HepG2 (cell line): ENCODE measurements at regions not wholly inside any gene's neighbourhood (a gene's known extent, or its start where the extent isn't known, plus 50 kb on each side); places are given as distances from the start of the nearest gene placed in this dataset.

ENCODE experiments used
- ATAC-seq: fragments of 200-7000 bp; cut with Tn5 transposase; 3 replicates; pipeline ENCODE4 v1.9.1; 2020; ENCODE audit warnings: mild to moderate bottlenecking, moderate library complexity
- BruUV-seq: library from RNA; stranded (reverse); fragments of 400-500 nt; replicated peaks from 2 replicates; lab custom pipeline; 2021; lab: Mats Ljungman, UMichigan
- CTCF ChIA-PET: fragments of 300-600 bp; formaldehyde crosslinking; extraction: SDS; loops from one replicate; lab custom pipeline; 2021; ENCODE audit warnings: low total read pairs, inconsistent platforms, low intra/inter-chr PET ratio; lab: Yijun Ruan, JAX
- POLR2A ChIA-PET: fragments of 350-600 bp; sonication (Branson Sonifier 250); formaldehyde crosslinking; loops from one replicate; lab custom pipeline; 2020; ENCODE audit warnings: antibody characterized with exemption, inconsistent platforms; lab: Yijun Ruan, JAX
- DNase-seq: peaks from one replicate; pipeline ENCODE4 v3.0.0-alpha.2; 2015; ENCODE audit warnings: low spot score
- FAIRE-seq: peaks from 3 replicates; lab custom pipeline; 2011; peaks lifted over from hg19 to GRCh38; lab: Jason Lieb, UNC
- H2AFZ ChIP-seq: one replicate; pipeline ENCODE4 v1.6.1; 2011; ENCODE audit warnings: low read length, inconsistent platforms
- H3K27ac ChIP-seq: fragments of 300-600 bp; 3 replicates; pipeline ENCODE4 v1.8.0; 2011; ENCODE audit warnings: mixed run types, mild to moderate bottlenecking, mixed read lengths, low read length, inconsistent platforms; ENCODE audit not compliant: insufficient read depth; ENCODE audit errors: extremely low read length
- H3K27me3 ChIP-seq, 2 experiments: fragments of 200-600 bp in 1 of 2; 2 replicates in 1 of 2; 3 replicates in 1 of 2; pipeline versions ENCODE4 v1.6.0 to v1.8.0; 2011; ENCODE audit warnings: low read length in 2 of 2, mild to moderate bottlenecking in 2 of 2, moderate library complexity in 2 of 2, inconsistent platforms in 1 of 2; ENCODE audit not compliant: insufficient read depth in 2 of 2, control insufficient read depth in 1 of 2
- H3K36me3 ChIP-seq, 2 experiments: fragments of 200-600 bp in 1 of 2; replicated peaks in 1 of 2; 2 replicates in 1 of 2; 3 replicates in 1 of 2; pipeline versions ENCODE4 v1.5.1 to v1.8.0; 2011; ENCODE audit warnings: low read length in 2 of 2, inconsistent platforms in 1 of 2; ENCODE audit not compliant: insufficient read depth in 2 of 2, control insufficient read depth in 1 of 2
- H3K4me1 ChIP-seq: 2 replicates; pipeline ENCODE4 v1.5.1; 2012; ENCODE audit warnings: low read length, inconsistent platforms; ENCODE audit not compliant: insufficient read depth
- H3K4me2 ChIP-seq: 2 replicates; pipeline ENCODE4 v1.6.0; 2011; ENCODE audit warnings: low read depth, low read length, inconsistent platforms
- H3K4me3 ChIP-seq, 3 experiments: fragments of 200-600 bp in 1 of 3; sonication (generic), shearing (Covaris generic) in 1 of 3; replicated peaks in 1 of 3; 2 replicates each; pipeline ENCODE4 v1.5.1; 2011 to 2016; ENCODE audit warnings: low read length in 3 of 3, inconsistent platforms in 2 of 3, low read depth in 2 of 3, mild to moderate bottlenecking in 2 of 3, control low read depth in 1 of 3, mixed read lengths in 1 of 3; ENCODE audit not compliant: insufficient read depth in 1 of 3
- H3K79me2 ChIP-seq: one replicate; pipeline ENCODE4 v1.6.1; 2011; ENCODE audit warnings: low read length, inconsistent platforms; ENCODE audit not compliant: insufficient read depth
- H3K9ac ChIP-seq: 2 replicates; pipeline ENCODE4 v1.6.0; 2011; ENCODE audit warnings: mild to moderate bottlenecking, low read depth, low read length, inconsistent platforms; ENCODE audit not compliant: insufficient read depth
- H3K9me3 ChIP-seq: 2 replicates; pipeline ENCODE4 v1.5.1; 2012; ENCODE audit warnings: mild to moderate bottlenecking, low read length
- H4K20me1 ChIP-seq: 2 replicates; pipeline ENCODE4 v1.6.0; 2011; ENCODE audit warnings: inconsistent platforms, mild to moderate bottlenecking, low read length, moderate library complexity; ENCODE audit not compliant: insufficient read depth
- AHR ChIP-seq: IDR thresholded peaks from 2 replicates; pipeline ENCODE4 v1.6.1; 2018; ENCODE audit warnings: missing genetic modification reagents, missing compliant biosample characterization
- DZIP1 ChIP-seq: sonication (generic); formaldehyde crosslinking; IDR thresholded peaks from 2 replicates; pipeline ENCODE4 v1.5.0; 2020; ENCODE audit warnings: mild to moderate bottlenecking, missing genetic modification reagents
- GPN1 ChIP-seq: sonication (generic); formaldehyde crosslinking; IDR thresholded peaks from 2 replicates; pipeline ENCODE4 v1.5.1; 2020; ENCODE audit warnings: missing genetic modification reagents, borderline replicate concordance
- HES4 ChIP-seq: sonication (generic); formaldehyde crosslinking; IDR thresholded peaks from 2 replicates; pipeline ENCODE4 v1.9.0; 2021; ENCODE audit warnings: mild to moderate bottlenecking, missing genetic modification reagents, borderline replicate concordance
- KDM1A ChIP-seq: IDR thresholded peaks from 2 replicates; pipeline ENCODE4 v1.6.1; 2016; ENCODE audit warnings: missing compliant biosample characterization
- MNT ChIP-seq: fragments of 450-650 bp; IDR thresholded peaks from 2 replicates; pipeline ENCODE4 v1.6.1; 2016
- NFKBIZ ChIP-seq: IDR thresholded peaks from 2 replicates; pipeline ENCODE4 v1.6.1; 2018; ENCODE audit warnings: missing genetic modification reagents, missing compliant biosample characterization
- POGK ChIP-seq: sonication (generic); formaldehyde crosslinking; conservative IDR thresholded peaks from 2 replicates; pipeline ENCODE4 v1.8.0; 2022; ENCODE audit warnings: mild to moderate bottlenecking, moderate library complexity, missing genetic modification reagents
- SNRNP70 ChIP-seq: fragments of 200-400 bp; formaldehyde crosslinking; IDR thresholded peaks from 2 replicates; pipeline ENCODE4 v1.6.1; 2017; ENCODE audit warnings: mild to moderate bottlenecking, low read depth, low read length, moderate library complexity
- TAF15 ChIP-seq: fragments of 200-400 bp; formaldehyde crosslinking; IDR thresholded peaks from one replicate; pipeline ENCODE4 v1.6.1; 2018; ENCODE audit warnings: mild to moderate bottlenecking, low read depth, low read length; ENCODE audit not compliant: poor library complexity, severe bottlenecking
- THAP7 ChIP-seq: sonication (generic); formaldehyde crosslinking; IDR thresholded peaks from 2 replicates; pipeline ENCODE4 v1.8.1; 2023; ENCODE audit warnings: mild to moderate bottlenecking, missing genetic modification reagents
- U2AF2 ChIP-seq: fragments of 200-400 bp; formaldehyde crosslinking; IDR thresholded peaks from 2 replicates; pipeline ENCODE4 v1.6.1; 2017; ENCODE audit warnings: low read depth, mild to moderate bottlenecking, low read length
- ZBTB7A ChIP-seq: sonication (generic); formaldehyde crosslinking; IDR thresholded peaks from 2 replicates; pipeline ENCODE4 v1.8.0; 2022; ENCODE audit warnings: mild to moderate bottlenecking, missing genetic modification reagents
- ZNF484 ChIP-seq: sonication (generic); formaldehyde crosslinking; IDR thresholded peaks from 2 replicates; pipeline ENCODE4 v1.5.1; 2020; ENCODE audit warnings: mild to moderate bottlenecking, low read depth, missing genetic modification reagents, borderline replicate concordance
- WGBS: methylation state at CpG from one replicate; pipeline ENCODE4 v1.1.6; 2017; ENCODE audit warnings: low lambda C conversion rate; 5-methylcytosine and 5-hydroxymethylcytosine counted together
- in situ Hi-C: cut with HindIII; loops from 2 replicates; pipeline ENCODE4 v1.10.0; 2017; ENCODE audit warnings: low pct_unique_long_range_greater_than_20kb; ENCODE audit not compliant: extremely low pct_ligation_motif_present
- intact Hi-C: fragments of 100-400 bp; cut with micrococcal nuclease; formaldehyde crosslinking; loops from one replicate; pipeline ENCODE4 v1.10.0; 2022; ENCODE audit not compliant: unreplicated experiment

GRCh38 chr12:74455429-74455828 is 82.2 kb upstream of the ATXN7L3B start:
- DNase-seq (no peak), ATAC-seq (no peak), FAIRE-seq (no peak)
- Histone ChIP-seq H3K79me2 (no peaks in the 10 kb centered on the region), H3K4me3 (no peak overlapping the region), H2AFZ (no peak overlapping the region), H3K4me2 (no peak overlapping the region), H4K20me1 (no peaks in the 10 kb centered on the region), H3K4me1 (no peaks in the 10 kb centered on the region), H3K36me3 (no peaks in the 10 kb centered on the region), H3K27ac (no peak overlapping the region), H3K9ac (no peak overlapping the region), H3K9me3 (no peaks in the 10 kb centered on the region), H3K27me3 (no peaks in the 10 kb centered on the region)
- WGBS: 26% methylated on average over 3 of the region's 3 CpGs
- TF ChIP-seq POGK (no peak), ZBTB7A (no peak), NFKBIZ (no peak), GPN1 (CRISPR knock-in tag) (no peak), HES4 (no peak), U2AF2 (no peak), SNRNP70 (no peak), KDM1A (CRISPR knock-in tag) (no peak), MNT (no peak), ZNF484 (no peak), DZIP1 (CRISPR knock-in tag) (no peak), THAP7 (CRISPR knock-in tag) (no peak), AHR (CRISPR knock-in tag) (no peak), TAF15 (no peak)
- intact Hi-C loops: no loop called here
- ChIA-PET POLR2A (no interaction called here), CTCF (no interaction called here)
- no TSS peak for BruUV-seq
- in situ Hi-C loops: no loop called here
